KOPT-K1 (cell line): ENCODE measurements at regions not wholly inside any gene's neighbourhood (a gene's known extent, or its start where the extent isn't known, plus 50 kb on each side); places are given as distances from the start of the nearest gene placed in this dataset.

Experiments
- H3K27ac ChIP-seq: fragments of 200-600 bp; sonication (generic); 2 replicates; pipeline ENCODE4 v1.5.1; 2016; ENCODE audit warnings: antibody characterized with exemption, mild to moderate bottlenecking, low read depth, low read length; ENCODE audit not compliant: poor library complexity, severe bottlenecking
- H3K36me3 ChIP-seq: fragments of 200-600 bp; sonication (generic); 2 replicates; pipeline ENCODE4 v1.5.1; 2017; ENCODE audit warnings: antibody characterized with exemption, mild to moderate bottlenecking, low read length, moderate library complexity; ENCODE audit not compliant: insufficient read depth
- H3K9me3 ChIP-seq: fragments of 200-600 bp; sonication (generic); 2 replicates; pipeline ENCODE4 v1.5.1; 2017; ENCODE audit warnings: antibody characterized with exemption, low read length, mild to moderate bottlenecking; ENCODE audit not compliant: insufficient read depth, poor library complexity, severe bottlenecking

DNA sequence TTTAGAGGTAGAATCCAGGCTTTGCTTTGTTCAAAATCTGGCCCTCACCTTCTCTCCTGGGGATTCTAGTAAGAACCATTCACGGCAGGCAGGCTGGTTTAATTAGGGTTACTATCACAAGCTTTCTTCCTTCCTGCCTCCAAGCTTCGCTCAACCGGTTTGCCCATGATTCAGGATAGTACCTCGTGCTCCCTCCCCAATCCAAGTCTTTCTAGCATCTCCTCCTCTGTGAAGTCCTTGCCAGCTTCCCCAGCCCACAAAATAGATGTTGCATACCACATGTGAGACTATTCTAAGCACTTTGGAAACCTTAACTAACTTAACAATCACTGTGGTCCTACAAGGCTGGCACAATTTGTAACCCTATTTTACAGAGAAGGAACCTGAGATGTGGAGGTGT lies 135.1 kb downstream of the SOCS6 start:
- no peaks in the 10 kb centered on the region for H3K9me3 ChIP-seq
- H3K27ac ChIP-seq = no peak overlapping the region
- H3K36me3 ChIP-seq = no peaks in the 10 kb centered on the region

DNA sequence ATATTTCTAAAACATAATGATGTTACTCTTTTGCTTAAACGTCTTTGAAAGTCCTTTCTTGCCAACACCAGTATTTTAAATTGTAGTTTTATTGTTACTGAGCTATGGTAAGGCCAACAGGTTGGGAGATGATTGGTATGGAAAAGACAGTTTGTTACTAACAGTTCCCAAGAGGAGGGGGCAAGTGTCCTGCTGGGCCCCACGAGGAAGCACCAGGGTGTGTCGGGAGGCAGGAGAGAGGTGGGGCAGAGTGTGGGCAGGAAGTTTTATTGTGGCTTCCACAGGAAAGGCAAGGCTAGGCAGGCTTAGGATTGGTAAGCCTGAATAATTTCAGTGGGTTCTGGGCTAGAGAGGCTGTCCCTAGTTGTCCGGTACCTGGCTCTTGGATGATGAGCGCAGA lies 134.3 kb downstream of the SOCS6 start:
- H3K9me3 ChIP-seq = no peaks in the 10 kb centered on the region
- no peaks in the 10 kb centered on the region for H3K36me3 ChIP-seq
- H3K27ac ChIP-seq = no peak overlapping the region

DNA sequence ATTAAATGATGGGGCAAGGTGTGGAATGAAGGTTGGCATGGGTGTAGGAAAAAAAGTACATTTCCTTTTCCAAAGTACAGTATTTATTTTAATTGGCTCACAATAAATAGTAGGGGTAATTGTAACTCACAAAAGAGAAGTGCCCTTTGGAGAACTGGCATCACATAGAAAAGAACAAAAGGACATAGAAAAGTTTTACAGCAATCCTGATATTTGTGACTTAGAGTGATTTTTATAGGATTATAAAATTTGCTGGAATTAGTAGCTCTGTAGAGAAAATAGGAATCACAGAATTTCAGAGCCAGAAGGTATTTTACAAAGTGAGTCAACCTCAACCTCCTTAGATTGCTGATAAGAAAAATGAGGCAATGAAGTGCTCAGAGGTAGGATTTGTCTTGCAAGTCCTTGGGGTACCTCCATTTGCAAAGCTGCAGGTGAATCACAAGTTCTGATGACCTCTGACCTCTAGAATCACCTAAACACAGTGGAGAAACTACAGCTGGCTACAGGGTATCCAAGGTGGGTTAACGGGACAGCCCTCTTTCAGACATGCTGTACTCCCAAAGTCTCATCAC lies 133.6 kb downstream of the SOCS6 start:
- Histone ChIP-seq H3K27ac (no peak overlapping the region), H3K36me3 (no peaks in the 10 kb centered on the region), H3K9me3 (no peaks in the 10 kb centered on the region)

DNA sequence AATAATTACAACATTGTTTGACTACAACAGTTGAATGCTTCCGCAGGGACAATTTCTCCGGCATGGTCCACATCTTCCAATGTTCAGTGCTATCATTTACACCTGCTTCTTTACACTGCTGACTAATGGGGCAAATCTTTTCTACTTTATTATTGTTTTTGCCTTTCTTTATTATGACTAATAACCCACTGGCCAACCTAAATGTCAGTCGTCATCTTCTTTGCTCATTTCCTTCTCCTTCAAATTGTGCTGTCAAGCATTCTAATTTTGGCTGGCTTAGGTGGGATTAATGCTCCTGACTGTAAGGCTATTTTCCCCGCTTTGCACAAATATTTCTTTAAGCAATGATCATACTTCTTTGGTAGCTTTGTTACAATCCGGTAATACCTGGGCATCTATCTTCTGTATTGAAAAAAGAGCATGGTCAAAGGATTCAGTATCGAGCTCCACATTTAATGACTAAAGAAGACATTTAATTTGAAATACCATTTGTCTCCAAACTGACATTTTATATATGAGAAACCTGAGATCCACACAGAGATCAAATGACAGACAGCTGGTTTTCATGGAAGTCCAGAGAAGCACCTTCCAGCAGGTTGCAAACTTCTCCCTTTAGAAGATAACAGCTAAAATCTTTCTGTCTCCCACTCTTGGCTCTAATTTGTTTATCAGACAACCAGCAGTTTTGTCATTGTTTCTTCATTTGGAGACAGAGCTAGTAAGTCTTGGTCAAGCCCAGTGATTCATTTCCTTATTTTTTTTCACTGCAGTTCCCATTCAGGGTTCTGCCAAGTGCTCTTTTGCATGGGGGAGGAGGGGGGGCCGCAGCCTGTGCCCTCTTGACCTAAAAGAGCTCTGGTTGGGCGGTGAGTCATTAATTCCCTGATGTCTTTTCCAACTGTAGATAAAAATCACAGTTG lies 132.9 kb downstream of the SOCS6 start:
- H3K36me3 ChIP-seq = no peaks in the 10 kb centered on the region
- no peaks in the 10 kb centered on the region for H3K9me3 ChIP-seq
- H3K27ac ChIP-seq = no peak overlapping the region

DNA sequence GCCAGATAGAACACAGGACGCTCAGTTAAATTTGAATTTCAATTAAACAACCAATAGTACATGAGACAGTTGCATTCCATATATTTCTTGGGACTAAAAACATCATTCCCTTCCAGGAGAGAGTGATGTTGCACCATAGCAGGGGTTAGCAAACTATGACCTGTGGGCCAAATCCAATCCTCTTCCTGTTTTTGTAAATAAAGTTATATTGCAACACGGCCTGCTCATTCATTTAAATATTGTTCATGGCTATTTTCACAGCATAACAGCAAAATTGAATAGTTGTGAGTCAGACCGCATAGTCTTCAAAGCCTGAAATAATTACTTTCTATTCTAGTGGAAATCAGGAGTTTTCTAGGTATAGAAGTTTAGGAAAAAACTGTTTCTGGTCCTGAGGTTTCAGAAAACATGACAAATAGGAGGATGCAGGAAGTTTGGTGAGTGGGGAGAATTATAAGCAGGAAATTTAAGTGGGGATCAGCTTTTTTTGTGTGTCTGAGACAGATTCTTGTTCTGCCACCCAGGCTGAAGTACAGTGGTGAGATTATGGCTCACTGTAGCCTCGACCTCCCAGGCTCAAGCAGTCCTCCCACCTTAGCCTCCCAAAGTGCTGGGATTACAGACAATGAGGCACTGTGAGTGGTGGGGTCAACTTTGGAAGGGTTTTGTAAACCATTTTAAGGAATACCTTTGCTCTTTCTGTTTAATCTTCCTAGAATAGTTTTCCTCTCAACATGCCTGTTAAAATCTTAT lies 131.5 kb downstream of the SOCS6 start:
- Histone ChIP-seq H3K9me3 (no peaks in the 10 kb centered on the region), H3K36me3 (no peaks in the 10 kb centered on the region), H3K27ac (no peak overlapping the region)

DNA sequence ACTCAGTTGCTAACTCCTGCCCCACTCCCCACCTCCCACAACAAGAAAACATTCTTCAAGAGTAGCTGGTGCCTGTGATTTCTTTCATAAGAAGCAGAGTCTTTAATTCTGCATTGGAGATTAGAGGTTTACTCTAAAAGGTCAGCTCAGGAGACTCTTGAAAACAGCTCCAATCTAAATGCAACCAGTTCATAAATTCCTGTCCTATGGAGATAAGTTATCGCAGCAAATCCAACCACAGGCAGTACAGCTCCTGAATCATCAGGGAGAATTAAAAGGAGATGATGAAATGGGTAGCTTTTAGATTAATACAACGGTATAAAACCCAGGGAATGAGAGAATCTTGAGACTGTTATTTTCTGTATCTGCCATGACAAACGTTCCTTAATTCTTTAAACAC lies 130.7 kb downstream of the SOCS6 start:
- Histone ChIP-seq H3K36me3 (no peaks in the 10 kb centered on the region), H3K27ac (no peak overlapping the region), H3K9me3 (no peaks in the 10 kb centered on the region)

DNA sequence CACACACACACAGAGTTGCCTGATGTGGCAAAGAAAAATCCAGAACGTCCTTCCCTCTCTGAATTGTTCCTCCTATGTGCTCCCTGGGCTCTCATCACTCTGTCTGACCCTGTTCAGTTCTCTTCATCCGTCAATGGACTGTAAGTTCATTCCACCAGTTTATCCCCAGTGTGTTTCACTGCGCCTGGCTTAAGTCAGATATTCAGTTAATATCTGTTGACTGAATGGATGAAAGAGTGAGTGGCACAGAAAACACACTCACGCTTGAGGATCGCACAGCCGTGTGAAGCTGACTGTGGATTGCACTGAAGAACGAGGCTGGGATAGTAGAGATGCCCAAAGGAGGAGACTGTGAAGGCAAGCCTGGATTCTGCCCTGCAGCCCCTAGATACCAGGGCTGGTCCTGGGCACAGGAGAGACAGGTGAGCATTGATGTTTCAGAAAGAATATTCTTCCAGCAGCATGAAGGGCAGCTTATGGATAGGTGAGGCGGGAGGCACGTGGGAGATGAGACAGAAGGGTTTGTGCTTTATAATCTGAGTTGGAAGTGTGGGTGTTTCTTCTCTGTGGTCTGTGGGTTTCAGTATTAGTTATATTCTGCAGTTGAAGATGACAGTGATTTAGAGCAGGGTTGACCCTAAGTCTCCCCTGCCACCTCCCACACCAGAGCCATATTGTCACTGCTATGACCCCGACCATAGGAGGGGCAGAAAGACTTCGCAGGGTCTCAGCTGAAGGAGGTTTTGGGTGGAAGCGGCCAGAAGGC lies 129.9 kb downstream of the SOCS6 start:
- Histone ChIP-seq H3K36me3 (no peaks in the 10 kb centered on the region), H3K27ac (no peak overlapping the region), H3K9me3 (no peaks in the 10 kb centered on the region)

DNA sequence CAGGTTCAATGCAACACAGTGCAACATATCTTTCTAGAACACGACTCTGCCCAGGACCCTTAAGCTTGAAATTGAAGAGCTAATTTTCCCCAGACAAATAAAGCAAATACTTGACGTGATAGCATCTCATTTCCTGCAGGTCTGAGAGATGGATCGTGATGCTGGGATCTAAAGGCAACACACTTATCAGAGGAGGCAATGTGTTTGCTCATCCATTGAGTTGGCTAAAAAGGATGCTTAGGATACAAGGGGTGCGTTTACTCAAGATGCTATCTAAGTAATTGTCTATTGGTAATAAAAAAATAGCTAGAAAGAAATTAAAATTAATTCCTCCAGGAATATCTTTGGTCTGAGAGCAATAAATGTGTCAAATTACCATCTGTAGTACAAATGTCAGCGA lies 129.0 kb downstream of the SOCS6 start:
- Histone ChIP-seq H3K27ac (no peak overlapping the region), H3K36me3 (no peaks in the 10 kb centered on the region), H3K9me3 (no peaks in the 10 kb centered on the region)

DNA sequence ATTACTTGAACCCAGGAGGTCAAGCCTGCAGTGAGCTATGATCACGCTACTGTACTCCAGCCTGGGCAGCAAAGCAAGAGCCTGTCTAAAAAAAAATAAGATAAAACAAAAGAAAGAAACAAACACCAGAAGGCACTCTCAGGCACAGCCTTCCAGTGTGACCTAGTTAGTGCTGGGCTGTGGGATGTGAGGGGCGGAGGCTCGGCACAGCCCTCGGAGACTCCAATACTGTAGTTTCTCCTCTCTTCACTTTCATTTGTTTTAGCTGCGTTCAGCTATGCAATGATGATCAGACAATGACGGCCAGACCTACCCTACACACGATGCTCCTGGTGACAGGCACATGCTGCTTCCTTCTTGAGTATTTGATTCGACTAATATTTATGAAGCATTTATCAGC lies 127.7 kb downstream of the SOCS6 start:
- Histone ChIP-seq H3K27ac (no peak overlapping the region), H3K36me3 (no peaks in the 10 kb centered on the region), H3K9me3 (no peaks in the 10 kb centered on the region)

DNA sequence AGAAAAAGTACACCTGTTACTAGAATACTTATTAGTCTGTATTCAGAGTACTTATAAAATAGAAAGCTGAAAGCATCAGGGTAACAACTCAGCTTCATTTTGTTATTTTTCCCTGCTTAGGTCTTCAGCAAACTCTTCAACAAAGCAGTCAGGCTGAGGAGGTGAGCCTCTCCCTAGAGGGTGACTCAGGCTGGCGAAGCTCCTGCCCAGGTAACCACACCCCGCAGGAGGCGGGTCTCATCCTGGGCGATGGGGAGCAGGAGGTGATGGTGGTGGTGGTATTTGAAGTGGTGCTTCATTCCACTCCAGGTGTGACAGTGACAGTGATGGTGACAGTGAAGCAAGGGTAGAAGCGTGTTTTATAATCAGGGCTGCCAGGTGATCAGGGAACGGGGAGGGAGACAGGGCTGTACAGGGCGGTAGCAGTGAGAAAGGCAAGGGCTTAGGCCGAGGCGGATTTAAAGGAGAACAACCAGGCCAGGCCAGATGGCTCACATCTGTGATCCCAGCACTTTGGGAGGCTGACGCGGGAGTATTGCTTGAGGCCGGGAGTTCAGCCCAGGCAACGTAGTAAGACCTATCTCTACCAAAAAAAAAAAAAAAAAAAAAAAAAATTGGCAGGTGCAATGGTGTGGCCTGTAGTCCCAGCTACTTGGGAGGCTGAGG lies 127.1 kb downstream of the SOCS6 start:
- Histone ChIP-seq H3K36me3 (no peaks in the 10 kb centered on the region), H3K27ac (no peak overlapping the region), H3K9me3 (no peaks in the 10 kb centered on the region)

DNA sequence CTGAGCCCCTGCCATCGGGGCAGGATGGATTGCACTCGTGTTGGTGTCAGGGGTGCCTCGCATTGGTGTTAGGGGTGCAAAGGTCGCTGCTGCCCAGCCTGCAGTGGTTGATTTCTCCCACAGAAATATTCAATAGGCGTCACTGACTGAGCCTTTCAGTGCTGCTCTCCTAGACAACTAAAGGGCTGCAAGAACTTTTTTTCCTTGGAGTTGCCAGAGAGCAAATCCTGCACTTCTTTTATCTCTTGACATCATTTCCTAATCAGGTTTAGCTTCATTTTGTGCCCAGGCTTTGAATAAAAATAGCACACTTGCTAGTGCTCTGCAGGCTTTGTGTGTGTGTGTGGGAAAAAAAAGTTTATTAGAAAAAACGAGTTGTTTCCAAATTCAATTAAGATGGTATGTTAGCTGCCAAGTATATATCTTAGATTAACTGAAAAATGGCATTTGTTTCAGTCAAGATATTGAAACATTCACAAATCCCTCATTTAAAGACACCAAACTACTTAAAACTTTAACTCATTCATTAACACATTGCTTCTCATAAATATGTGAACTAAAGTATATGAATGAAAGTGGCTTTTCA lies 125.6 kb downstream of the SOCS6 start:
- Histone ChIP-seq H3K36me3 (no peaks in the 10 kb centered on the region), H3K27ac (no peak overlapping the region), H3K9me3 (no peaks in the 10 kb centered on the region)

DNA sequence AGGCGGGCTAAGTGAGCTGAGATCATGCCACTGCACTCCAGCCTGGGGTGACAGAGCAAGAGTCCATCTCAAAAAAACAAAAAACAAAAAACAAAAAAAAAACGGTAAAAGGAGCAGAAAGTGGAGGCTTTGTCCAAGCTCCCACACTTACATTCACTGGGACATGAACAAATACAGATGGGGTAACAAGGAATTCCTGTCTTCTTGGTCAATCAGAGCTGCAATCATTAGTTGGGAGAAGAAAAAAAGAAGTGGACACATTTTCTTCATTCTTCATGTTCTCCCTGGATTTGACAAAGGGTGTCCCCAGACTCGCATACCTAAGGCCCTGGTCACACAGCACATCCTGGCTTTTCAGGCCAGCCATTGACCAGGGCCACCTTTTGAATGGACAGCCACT lies 124.6 kb downstream of the SOCS6 start:
- Histone ChIP-seq H3K36me3 (no peaks in the 10 kb centered on the region), H3K27ac (no peak overlapping the region), H3K9me3 (no peaks in the 10 kb centered on the region)

DNA sequence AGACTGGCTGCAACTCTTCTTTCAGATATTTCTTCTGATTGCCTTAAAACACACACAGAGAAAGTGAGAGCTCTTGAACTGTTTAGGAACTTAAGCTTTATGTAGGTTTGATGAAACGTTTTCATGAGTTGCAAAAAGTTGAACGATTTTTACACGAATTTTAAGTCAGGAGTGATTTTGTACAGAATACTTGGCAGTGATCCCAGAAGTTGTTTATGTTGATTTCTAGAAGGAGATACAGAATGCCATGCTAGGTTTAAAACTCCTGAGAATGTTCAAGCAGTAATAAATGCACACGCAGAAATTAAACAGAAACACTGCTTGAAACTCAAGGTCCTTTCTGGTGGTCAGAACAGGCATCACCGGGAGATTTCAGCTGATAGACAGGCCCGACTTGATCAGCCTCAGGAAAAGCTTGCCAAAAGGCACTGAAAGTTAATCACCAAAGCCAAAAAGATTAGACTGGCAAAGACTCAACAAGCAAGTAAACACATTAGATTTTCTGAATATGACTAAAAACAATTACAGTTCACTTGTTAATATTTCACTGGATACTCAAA lies 123.1 kb downstream of the SOCS6 start:
- no peaks in the 10 kb centered on the region for H3K9me3 ChIP-seq
- H3K36me3 ChIP-seq = no peaks in the 10 kb centered on the region
- H3K27ac ChIP-seq = no peak overlapping the region

DNA sequence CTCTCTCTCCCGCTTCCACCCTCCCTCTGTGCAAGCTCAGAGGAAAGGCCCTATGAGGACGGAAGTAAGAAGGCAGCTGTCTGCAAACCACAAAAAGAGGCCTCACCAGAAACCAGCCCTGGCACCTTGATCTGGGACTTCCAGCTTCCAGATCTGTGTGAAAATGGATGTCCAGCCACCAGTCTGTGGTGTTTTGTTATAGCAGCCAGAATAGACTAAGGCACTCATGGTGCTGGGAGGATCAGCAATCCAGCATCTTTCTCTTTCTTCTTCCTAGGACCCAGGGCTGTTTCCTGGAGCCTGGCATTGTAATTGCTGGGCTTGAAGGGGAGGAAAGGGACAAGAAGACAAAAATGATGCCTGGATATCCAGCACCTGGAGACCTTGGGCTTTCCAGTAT lies 122.5 kb downstream of the SOCS6 start:
- Histone ChIP-seq H3K36me3 (no peaks in the 10 kb centered on the region), H3K9me3 (no peaks in the 10 kb centered on the region), H3K27ac (no peak overlapping the region)
